HG02840 (cell line): ENCODE measurements at regions not wholly inside any gene's neighbourhood (a gene's known extent, or its start where the extent isn't known, plus 50 kb on each side); places are given as distances from the start of the nearest gene placed in this dataset.
A peak's percentile ranks its signal among the peaks of the same experiment; 100 is the strongest.
"Not testable (repeated sequence)": the region's sequence is repeated elsewhere in the genome, so short reads cannot be mapped to it uniquely, and the experiment has no call there.

ENCODE experiments used
- ATAC-seq: cut with Tn5 transposase; IDR thresholded peaks from one replicate; pipeline ENCODE4 v1.9.1; 2021; ENCODE audit warnings: mild to moderate bottlenecking, moderate library complexity, moderate number of reproducible peaks; ENCODE audit not compliant: unreplicated experiment, low FRiP score

DNA sequence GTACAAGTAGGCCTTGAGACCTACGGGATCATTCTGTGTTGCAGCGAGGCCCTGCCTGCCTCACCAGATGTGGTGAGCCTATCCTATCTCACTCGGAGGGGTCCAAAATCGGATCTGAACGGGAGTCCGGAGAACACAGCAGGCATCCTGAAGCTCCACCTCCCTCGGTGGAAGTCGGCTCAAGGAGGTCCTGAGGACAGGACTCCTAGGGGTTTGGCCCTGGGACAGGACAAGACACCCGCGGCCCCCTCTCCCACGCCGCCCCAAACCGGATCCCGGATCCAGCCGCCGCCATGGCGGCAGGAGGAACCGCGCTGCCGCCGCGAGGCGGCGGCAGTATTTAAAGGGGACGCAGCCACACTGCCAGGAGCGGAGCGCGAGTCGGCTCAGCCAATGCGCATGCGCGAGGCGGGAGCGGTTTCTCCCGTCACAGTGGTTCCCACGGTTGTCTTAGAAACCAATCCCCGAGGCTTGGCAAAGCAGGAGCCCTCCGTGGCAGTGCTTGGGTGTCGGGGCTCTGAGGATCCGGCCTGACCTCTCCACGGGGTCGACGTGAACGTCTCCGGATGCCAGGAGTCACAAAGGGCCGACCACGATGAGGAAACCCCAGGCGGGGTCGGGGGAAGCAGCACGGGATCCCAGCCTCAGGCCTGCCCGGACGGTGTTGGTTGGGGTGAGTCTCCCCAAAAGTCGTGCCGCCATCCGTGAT is 454.6 kb upstream of the ZNG1F start:
- ATAC-seq, result peak; percentile 97

DNA sequence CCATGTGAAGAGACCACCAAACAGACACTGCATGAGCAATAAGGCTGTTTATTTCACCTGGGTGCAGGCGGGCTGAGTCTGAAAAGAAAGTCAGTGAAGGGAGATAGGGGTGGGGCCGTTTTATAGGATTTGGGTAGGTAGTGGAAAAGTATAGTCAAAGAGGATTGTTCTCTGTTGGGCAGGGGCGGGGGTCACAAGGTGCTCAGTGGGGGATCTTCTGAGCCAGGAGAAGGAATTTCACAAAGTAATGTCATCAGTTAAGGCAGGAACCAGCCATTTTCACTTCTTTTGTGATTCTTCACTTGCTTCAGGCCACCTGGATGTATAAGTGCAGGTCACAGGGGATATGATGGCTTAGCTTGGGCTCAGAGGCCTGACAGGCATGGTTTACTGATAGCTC is 444.6 kb upstream of the ZNG1F start:
- not testable (repeated sequence) for ATAC-seq

DNA sequence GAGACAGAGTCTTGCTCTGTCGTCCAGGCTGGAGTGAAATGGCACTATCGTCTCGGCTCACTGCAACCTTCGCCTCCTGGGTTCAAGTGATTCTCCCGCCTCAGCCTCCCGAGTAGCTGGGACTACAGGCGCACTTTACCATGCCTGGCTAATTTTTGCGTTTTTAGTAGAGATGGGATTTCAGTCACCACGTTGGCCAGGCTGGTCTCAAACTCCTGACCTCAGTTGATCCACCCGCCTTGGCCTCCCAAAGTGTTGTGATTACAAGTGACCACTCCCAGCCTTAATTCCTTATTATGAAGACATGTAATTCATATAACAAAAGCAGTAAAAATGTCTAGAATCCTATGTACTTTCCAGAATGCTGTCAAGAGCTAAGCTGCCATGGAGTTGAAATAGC is 434.5 kb upstream of the ZNG1F start:
- ATAC-seq, result not testable (repeated sequence)

DNA sequence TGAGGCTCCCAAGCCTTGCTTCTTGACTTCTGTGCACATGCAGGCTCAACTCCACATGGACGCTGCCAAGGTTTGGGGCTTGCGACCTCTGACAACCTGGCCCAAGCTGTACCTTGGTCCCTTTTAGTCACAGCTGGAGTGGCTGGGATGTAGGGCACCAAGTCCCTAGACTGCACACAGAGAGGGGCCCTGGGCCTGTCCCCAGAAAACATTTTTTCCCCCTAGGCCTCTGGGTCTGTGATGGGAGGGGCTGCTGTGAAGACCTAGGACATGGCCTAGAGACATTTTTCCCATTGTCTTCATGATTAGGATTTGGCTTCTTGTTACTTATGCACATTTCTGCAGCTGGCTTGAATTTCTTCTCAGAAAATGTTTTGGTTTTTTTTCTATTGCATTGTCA is 430.1 kb upstream of the ZNG1F start:
- ATAC-seq, result not testable (repeated sequence)

DNA sequence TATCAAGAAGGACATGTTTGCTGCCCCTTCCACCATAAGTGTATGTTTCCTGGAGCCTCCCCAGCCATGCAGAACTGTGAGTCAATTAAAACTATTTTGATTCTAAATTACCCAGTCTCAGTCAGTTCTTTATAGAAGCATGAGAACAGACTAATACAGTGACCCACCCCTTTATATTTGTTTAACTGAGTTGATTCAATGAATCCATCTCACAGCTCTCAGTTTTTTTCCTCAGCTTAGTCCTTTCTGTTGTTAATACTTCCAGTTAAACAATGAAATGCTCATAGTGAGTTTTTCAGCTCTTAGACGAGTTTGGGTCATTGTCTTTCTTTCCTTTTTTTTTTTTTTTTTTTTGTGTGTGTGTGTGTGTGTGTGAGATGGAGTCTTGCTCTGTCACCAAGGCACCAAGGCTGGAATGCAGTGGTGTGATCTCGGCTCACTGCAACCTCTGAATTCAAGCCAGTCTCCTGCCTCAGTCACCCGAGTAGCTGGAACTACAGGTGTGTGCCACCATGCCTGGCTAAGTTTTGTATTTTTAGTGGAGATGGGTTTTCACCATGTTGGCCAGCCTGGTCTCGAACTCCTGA is 417.9 kb upstream of the ZNG1F start:
- ATAC-seq, result not testable (repeated sequence)

DNA sequence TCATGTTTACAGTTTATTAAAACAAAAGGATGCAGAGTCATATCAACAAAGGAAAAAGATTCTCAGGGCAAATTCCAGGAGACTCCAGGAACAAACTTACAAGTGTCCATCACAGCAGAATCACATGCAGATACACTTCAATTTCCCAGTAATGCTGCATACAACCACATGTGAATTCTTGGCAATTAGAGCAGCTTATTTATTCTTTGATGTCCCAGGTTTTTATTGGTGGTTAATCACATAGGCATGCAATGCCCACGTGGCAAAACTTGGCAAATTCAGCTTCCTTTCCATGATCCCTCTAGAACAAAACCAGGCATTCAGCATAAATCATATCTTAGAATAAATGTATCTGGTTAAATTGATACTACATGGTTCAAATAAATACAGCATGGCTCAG is 376.5 kb upstream of the ZNG1F start:
- not testable (repeated sequence) for ATAC-seq
